IMR-90 (cell line): ENCODE measurements at regions not wholly inside any gene's neighbourhood (a gene's known extent, or its start where the extent isn't known, plus 50 kb on each side); places are given as distances from the start of the nearest gene placed in this dataset.

Experiments
- BHLHE40 ChIP-seq: fragments of 150-350 bp; IDR thresholded peaks from 2 replicates; pipeline ENCODE4 v1.6.1; 2016; ENCODE audit warnings: mild to moderate bottlenecking, low read depth, low read length
- CEBPB ChIP-seq: IDR thresholded peaks from 2 replicates; pipeline ENCODE4 v1.6.1; 2012; ENCODE audit warnings: low read depth, low read length, improper control_type of control experiment
- FOS ChIP-seq: fragments of 150-350 bp; IDR thresholded peaks from 2 replicates; pipeline ENCODE4 v1.6.1; 2016; ENCODE audit warnings: low read depth, low read length
- MAFK ChIP-seq: IDR thresholded peaks from 2 replicates; pipeline ENCODE4 v1.6.1; 2012; ENCODE audit warnings: low read depth, low read length, improper control_type of control experiment
- MXI1 ChIP-seq: IDR thresholded peaks from 2 replicates; pipeline ENCODE4 v1.6.1; 2012; ENCODE audit warnings: low read depth, mild to moderate bottlenecking, low read length, moderate library complexity, borderline replicate concordance
- NFE2L2 ChIP-seq: fragments of 150-350 bp; IDR thresholded peaks from 2 replicates; pipeline ENCODE4 v1.6.1; 2016; ENCODE audit warnings: low read depth, mild to moderate bottlenecking, low read length
- POLR2A ChIP-seq: IDR thresholded peaks from 2 replicates; pipeline ENCODE4 v1.6.1; 2012; ENCODE audit warnings: mild to moderate bottlenecking, low read depth, low read length
- RAD21 ChIP-seq: IDR thresholded peaks from 2 replicates; pipeline ENCODE4 v1.6.1; 2012; ENCODE audit warnings: low read length, improper control_type of control experiment
- RCOR1 ChIP-seq: IDR thresholded peaks from 2 replicates; pipeline ENCODE4 v1.6.1; 2012; ENCODE audit warnings: mild to moderate bottlenecking, low read length, improper control_type of control experiment; ENCODE audit not compliant: insufficient replicate concordance
- RFX5 ChIP-seq: IDR thresholded peaks from 2 replicates; pipeline ENCODE4 v1.8.0; 2012; ENCODE audit warnings: low read depth, mild to moderate bottlenecking, low read length, moderate library complexity
- SMC3 ChIP-seq: fragments of 150-350 bp; IDR thresholded peaks from 2 replicates; pipeline ENCODE4 v1.6.1; 2016; ENCODE audit warnings: low read depth, mild to moderate bottlenecking, antibody characterized with exemption, low read length, moderate library complexity
- TF ChIP-seq, protein P1 (sequence below): conservative IDR thresholded peaks from 2 replicates; pipeline ENCODE4 v1.5.1; 2012; ENCODE audit warnings: mild to moderate bottlenecking, low read depth, low read length, improper control_type of control experiment
- TF ChIP-seq, protein P2 (sequence below): fragments of 150-350 bp; IDR thresholded peaks from 2 replicates; pipeline ENCODE4 v1.6.1; 2017; ENCODE audit warnings: mild to moderate bottlenecking, antibody characterized with exemption, low read length, low read depth
- TF ChIP-seq, protein P3 (sequence below): fragments of 150-350 bp; IDR thresholded peaks from 2 replicates; pipeline ENCODE4 v1.6.1; 2016; ENCODE audit warnings: low read depth, mild to moderate bottlenecking, low read length, moderate library complexity, borderline replicate concordance

DNA sequence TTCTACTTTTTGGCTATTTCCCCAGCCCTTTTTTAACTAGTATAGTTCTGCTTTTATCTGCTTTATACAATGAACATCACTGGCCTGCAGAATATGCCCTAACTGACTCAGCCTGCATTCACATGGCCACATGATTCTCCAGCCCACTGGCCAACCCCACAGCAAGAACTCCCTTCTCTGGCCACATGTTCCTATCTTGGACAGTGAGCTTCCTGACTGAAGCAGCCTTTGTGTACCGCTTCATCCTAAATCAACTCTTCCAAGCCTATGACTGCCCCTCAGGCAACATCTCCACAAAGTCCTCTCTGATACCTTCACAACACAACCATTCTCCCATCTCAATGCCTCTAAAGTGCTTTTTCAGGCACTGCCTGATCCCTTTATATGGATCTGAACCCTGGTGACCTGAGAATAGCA is 214.1 kb downstream of the COL4A1 start:
- TF ChIP-seq, protein P1, sequence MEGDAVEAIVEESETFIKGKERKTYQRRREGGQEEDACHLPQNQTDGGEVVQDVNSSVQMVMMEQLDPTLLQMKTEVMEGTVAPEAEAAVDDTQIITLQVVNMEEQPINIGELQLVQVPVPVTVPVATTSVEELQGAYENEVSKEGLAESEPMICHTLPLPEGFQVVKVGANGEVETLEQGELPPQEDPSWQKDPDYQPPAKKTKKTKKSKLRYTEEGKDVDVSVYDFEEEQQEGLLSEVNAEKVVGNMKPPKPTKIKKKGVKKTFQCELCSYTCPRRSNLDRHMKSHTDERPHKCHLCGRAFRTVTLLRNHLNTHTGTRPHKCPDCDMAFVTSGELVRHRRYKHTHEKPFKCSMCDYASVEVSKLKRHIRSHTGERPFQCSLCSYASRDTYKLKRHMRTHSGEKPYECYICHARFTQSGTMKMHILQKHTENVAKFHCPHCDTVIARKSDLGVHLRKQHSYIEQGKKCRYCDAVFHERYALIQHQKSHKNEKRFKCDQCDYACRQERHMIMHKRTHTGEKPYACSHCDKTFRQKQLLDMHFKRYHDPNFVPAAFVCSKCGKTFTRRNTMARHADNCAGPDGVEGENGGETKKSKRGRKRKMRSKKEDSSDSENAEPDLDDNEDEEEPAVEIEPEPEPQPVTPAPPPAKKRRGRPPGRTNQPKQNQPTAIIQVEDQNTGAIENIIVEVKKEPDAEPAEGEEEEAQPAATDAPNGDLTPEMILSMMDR: no peak
- no peak for TF ChIP-seq RCOR1
- TF ChIP-seq POLR2A: no peak
- no peak for TF ChIP-seq BHLHE40
- TF ChIP-seq, protein P2, sequence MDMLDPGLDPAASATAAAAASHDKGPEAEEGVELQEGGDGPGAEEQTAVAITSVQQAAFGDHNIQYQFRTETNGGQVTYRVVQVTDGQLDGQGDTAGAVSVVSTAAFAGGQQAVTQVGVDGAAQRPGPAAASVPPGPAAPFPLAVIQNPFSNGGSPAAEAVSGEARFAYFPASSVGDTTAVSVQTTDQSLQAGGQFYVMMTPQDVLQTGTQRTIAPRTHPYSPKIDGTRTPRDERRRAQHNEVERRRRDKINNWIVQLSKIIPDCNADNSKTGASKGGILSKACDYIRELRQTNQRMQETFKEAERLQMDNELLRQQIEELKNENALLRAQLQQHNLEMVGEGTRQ: no peak; the same call in 1 of the 2 replicates
- no peak for TF ChIP-seq CEBPB
- TF ChIP-seq RFX5: no peak
- TF ChIP-seq MAFK: no peak
- no peak for TF ChIP-seq RAD21
- TF ChIP-seq, protein P3, sequence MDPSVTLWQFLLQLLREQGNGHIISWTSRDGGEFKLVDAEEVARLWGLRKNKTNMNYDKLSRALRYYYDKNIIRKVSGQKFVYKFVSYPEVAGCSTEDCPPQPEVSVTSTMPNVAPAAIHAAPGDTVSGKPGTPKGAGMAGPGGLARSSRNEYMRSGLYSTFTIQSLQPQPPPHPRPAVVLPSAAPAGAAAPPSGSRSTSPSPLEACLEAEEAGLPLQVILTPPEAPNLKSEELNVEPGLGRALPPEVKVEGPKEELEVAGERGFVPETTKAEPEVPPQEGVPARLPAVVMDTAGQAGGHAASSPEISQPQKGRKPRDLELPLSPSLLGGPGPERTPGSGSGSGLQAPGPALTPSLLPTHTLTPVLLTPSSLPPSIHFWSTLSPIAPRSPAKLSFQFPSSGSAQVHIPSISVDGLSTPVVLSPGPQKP: no peak
- no peak for TF ChIP-seq FOS
- TF ChIP-seq MXI1: no peak
- no peak for TF ChIP-seq SMC3
- TF ChIP-seq NFE2L2: no peak
